ENCODE measurements at regions not wholly inside any gene's neighbourhood (a gene's known extent, or its start where the extent isn't known, plus 50 kb on each side); places are given as distances from the start of the nearest gene placed in this dataset.

GRCh38 chr1:51032936-51033335 is 62.9 kb downstream of the CDKN2C start:
- CTCF ChIA-PET (ENCODE audit: low intra/inter-chr PET ratio, low total read pairs), result no interaction called here
- Histone ChIP-seq H3K9me3 (ENCODE audit: low read length) (no peaks in the 10 kb centered on the region), H3K36me3 (replicated peaks in 1 of 2; ENCODE audit: control insufficient read depth in 1 of 2, insufficient read depth in 2 of 2, low read length in 2 of 2) (no peaks in the 10 kb centered on the region), H2AFZ (ENCODE audit: low read length) (no peak overlapping the region), H3K27me3 (ENCODE audit: control insufficient read depth in 1 of 2, insufficient read depth in 2 of 2, low read length in 2 of 2) (no peaks in the 10 kb centered on the region; a peak in 1 of 5 replicates), H3K4me3 (replicated peaks in 1 of 3; ENCODE audit: insufficient read depth in 1 of 3, low read depth in 2 of 3, low read length in 3 of 3) (no peak overlapping the region), H3K9ac (ENCODE audit: insufficient read depth, low read depth, low read length) (no peak overlapping the region), H3K79me2 (ENCODE audit: insufficient read depth, low read length) (no peaks in the 10 kb centered on the region), H3K4me1 (ENCODE audit: insufficient read depth, low read length) (no peaks in the 10 kb centered on the region), H3K27ac (ENCODE audit: extremely low read length, insufficient read depth, low read length) (no peak overlapping the region), H3K4me2 (ENCODE audit: low read depth, low read length) (no peak overlapping the region), H4K20me1 (ENCODE audit: insufficient read depth, low read length) (no peaks in the 10 kb centered on the region)
- WGBS (ENCODE audit: low lambda C conversion rate), result 91% methylated on average over 8 of the region's 8 CpGs
- FAIRE-seq, result no peak
- DNase-seq (ENCODE audit: low spot score), result no peak
- in situ Hi-C loops (cut with HindIII; ENCODE audit: extremely low pct_ligation_motif_present, low pct_unique_long_range_greater_than_20kb) (loop anchor here (10.0 kb wide), 1 partner anchor 58 kb away; the partner anchor contains the start of gene CDKN2C), intact Hi-C loops (cut with micrococcal nuclease; ENCODE audit: unreplicated experiment) (no loop called here)
- POLR2A ChIA-PET, result no interaction called here
- ATAC-seq, result no peak
- no TSS peak for BruUV-seq (replicated peaks)
- no peak for TF ChIP-seq SIX4 (CRISPR knock-in tag; IDR thresholded peaks at IDR 0.05)
- no peak for TF ChIP-seq NFE2L1 (CRISPR knock-in tag; IDR thresholded peaks at IDR 0.05; ENCODE audit: borderline replicate concordance)

GRCh38 chr1:51044199-51044598 is 57.8 kb upstream of the C1orf185 start:
- H3K4me3 ChIP-seq (replicated peaks in 1 of 3; ENCODE audit: insufficient read depth in 1 of 3, low read depth in 2 of 3, low read length in 3 of 3), result no peak overlapping the region
- H3K79me2 ChIP-seq (ENCODE audit: insufficient read depth, low read length), result no peaks in the 10 kb centered on the region
- ChIA-PET POLR2A (no interaction called here), CTCF (ENCODE audit: low intra/inter-chr PET ratio, low total read pairs) (no interaction called here)
- in situ Hi-C loops (cut with HindIII; ENCODE audit: extremely low pct_ligation_motif_present, low pct_unique_long_range_greater_than_20kb), result no loop called here
- H3K9ac ChIP-seq (ENCODE audit: insufficient read depth, low read depth, low read length), result no peak overlapping the region
- H3K9me3 ChIP-seq (ENCODE audit: low read length), result no peaks in the 10 kb centered on the region; the same call in 1 of the 2 replicates
- 0% methylated on average over 3 of the region's 3 CpGs for WGBS (ENCODE audit: low lambda C conversion rate)
- no peaks in the 10 kb centered on the region for H3K36me3 ChIP-seq (replicated peaks in 1 of 2; ENCODE audit: control insufficient read depth in 1 of 2, insufficient read depth in 2 of 2, low read length in 2 of 2)
- intact Hi-C loops (cut with micrococcal nuclease; ENCODE audit: unreplicated experiment), result loop anchor here (1.0 kb wide), 1 partner anchor 115 kb away; no protein-coding TSS in a partner anchor
- no peak overlapping the region for H3K27ac ChIP-seq (ENCODE audit: extremely low read length, insufficient read depth, low read length)
- DNase-seq (ENCODE audit: low spot score), result no peak
- H4K20me1 ChIP-seq (ENCODE audit: insufficient read depth, low read length), result no peaks in the 10 kb centered on the region
- FAIRE-seq, result no peak
- no peak; the same call in 2 of the 3 replicates for ATAC-seq
- H3K27me3 ChIP-seq (ENCODE audit: control insufficient read depth in 1 of 2, insufficient read depth in 2 of 2, low read length in 2 of 2), result no peaks in the 10 kb centered on the region
- no peak overlapping the region for H2AFZ ChIP-seq (ENCODE audit: low read length)
- TF ChIP-seq ZNF180 (CRISPR knock-in tag; IDR thresholded peaks at IDR 0.05; ENCODE audit: borderline replicate concordance, low read depth) (no peak), ZNF770 (CRISPR knock-in tag; IDR thresholded peaks at IDR 0.05) (peak; percentile 29; the same call in 1 of the 2 replicates)
- no peak overlapping the region for H3K4me2 ChIP-seq (ENCODE audit: low read depth, low read length)
- 0 out of 2 replicates have a peak, but pooled peaks cover 7% of the 10 kb centered on the region for H3K4me1 ChIP-seq (ENCODE audit: insufficient read depth, low read length)
- no TSS peak for BruUV-seq (replicated peaks)

Measured in HepG2 (cell line).